OCI-M1 (cell line): ENCODE measurements at regions not wholly inside any gene's neighbourhood (a gene's known extent, or its start where the extent isn't known, plus 50 kb on each side); places are given as distances from the start of the nearest gene placed in this dataset.

Experiments
- DNase-seq: peaks from one replicate; lab custom pipeline; 2025; lab: John Stamatoyannopoulos, UW

DNA sequence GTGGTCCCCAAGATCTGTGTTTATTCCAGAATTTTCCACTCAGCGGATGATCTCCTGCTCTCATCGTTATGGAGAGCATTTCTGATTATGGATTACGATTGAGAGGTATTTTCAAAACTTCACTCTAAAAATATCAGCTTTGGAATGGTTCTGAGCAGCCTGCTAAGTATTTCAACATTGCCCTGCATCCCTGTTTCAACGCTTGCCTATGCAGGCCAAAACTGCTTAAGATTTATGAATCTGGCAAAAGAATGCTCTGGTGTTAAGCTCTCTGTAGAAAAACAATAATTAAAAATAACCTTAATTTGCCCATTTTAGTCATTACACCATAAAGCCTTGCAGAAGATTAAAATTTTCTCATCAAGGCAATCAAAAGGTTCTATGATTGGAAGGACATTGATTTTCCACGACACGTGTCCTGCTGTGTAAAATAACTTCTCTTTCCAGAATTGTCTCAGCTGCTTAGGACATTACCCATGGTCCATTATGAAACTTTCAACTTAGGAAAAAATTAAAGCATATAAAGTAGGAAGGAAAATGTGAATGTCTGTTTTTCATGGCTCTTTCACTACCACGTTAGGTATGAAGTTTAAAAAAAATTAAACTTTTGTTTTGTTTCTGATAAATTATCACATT, 229.9 kb downstream of the ACKR3 start:
- DNase-seq = no peak

DNA sequence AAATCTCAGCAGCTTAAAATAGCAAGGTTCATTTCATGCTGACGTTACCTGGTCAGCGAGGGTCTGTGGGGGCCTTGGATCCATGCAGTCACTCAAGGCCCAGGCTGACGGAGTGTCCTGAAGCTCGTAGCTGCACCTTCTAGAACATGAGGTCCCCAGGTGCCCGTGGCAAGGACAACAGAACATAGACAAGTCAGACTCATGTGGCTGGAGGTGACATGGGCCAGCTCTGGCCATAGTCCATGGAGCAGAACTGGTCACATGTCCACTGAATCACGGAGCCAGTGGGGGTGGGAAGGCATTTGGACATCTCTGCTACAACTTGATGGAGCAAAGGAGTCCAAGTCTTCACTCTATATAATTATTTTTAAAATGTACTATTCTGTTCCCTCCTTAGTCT, 233.2 kb downstream of the ACKR3 start:
- DNase-seq = no peak

DNA sequence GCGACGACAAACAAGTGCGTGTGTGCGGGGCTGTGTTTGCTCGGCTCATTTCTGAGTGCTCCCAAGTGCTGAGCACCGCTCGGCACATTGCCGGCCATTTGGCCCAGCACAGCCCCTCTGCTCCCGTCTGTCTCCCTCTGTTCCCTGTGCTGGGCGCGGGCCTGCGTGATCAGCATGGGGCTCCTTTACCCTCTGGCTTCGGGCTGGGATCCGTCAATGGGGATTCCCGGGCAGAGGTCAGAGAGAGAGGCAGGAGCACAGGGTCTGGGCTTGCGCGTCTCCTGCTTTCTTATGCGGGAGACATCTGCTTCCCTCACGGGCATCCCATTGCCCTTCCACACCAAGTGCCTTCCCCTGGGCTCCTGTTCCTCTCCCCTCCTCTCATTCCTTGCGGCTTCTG, 234.0 kb downstream of the ACKR3 start:
- no peak for DNase-seq

DNA sequence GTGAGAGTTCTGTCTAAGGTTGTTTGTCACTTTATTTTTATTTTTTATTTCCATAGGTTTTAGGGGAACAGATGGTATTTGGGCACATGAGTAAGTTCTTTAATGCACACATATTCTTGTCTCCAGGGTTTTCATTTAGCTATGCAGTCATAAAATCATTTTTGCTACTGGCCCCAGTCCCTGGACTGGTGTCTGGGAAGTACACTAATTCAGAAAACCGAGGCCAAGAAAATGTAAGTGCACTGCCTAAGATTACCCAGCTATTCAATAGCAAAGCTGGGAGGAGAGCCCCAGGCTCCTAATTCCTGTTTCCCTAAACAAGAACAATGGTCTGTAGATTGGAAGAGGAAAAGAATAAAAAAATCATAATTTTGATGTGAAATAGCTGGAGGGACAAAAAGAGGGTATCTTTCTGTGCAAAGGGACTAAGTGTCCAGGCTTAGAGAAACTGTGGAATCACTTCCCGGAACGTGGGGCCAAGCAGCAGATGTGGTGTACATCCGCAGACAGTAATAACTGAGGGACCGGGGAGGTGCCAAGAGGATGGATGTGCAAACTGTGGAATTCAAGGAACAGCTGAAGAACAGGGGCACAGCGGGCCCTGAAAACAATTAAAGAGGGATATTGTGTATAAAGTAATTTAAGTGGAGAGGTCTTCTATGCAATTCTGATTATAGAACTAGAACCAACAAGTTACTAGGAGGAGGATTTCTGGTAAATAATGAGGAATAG, 236.3 kb downstream of the ACKR3 start:
- DNase-seq = no peak

DNA sequence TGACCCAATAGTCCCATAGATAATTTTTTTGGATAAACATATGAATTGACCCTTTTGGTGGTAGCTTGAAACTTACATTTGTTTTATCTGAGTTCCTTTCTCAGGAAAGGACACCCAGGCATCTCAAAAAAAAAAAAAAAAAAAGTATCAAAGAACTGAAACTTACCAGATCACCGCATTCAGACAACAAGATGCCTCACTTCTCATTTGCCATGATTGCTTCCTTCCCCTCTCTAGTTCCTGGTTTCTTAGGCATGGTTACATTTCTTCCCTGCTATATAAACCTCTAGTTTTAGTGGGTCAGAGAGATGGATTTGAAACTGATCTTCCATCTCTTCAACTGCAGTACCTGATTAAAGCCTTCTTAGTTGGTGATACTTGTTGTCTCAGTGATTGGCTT, 240.1 kb downstream of the ACKR3 start:
- no peak for DNase-seq

DNA sequence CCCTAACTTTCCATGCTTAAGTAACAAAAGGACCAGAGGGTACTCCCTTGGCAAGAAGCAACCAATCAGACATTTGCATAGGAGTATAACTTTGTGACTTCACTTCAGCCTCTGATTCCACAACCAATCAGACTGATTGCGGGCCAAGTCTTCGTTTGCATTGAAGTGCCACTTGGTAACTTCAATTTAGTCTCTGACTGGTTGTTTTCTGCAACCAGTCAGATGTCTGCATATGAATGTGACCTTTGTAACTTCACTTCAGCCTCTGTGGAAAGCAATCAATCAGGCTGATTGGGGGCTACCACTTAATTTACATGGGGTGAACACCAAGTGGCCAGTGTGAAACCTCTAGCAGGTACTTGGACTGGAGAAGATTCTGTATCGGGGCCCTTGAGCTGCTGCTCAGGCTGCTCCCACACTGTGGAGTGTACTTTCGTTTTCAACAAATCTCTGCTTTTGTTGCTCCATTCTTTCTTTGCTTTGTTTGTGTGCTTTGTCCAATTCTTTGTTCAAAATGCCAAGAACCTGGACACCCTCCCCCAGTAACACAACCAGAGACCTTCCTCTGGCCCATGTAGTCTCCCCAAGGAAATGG, 241.5 kb downstream of the ACKR3 start:
- no peak for DNase-seq

DNA sequence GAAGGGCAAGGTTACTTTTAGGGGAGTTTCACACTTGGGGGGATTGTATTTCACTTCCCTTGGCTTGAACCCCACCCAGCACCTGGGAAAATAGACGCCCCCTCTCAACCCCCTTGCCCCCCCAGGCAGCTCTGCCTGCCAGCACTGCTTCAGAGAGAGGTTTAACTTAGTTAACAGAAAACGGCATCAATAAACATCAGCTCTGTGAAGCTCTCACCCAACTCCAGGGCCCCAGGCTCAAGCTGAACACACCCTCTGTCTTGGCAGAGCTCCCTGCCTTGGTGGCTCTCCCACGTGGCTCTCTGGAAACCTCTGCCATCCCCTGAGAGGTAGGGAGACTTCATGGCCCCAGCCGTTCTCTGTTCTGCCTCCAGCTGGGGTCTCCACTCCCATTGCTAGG, 244.1 kb downstream of the ACKR3 start:
- no peak for DNase-seq

DNA sequence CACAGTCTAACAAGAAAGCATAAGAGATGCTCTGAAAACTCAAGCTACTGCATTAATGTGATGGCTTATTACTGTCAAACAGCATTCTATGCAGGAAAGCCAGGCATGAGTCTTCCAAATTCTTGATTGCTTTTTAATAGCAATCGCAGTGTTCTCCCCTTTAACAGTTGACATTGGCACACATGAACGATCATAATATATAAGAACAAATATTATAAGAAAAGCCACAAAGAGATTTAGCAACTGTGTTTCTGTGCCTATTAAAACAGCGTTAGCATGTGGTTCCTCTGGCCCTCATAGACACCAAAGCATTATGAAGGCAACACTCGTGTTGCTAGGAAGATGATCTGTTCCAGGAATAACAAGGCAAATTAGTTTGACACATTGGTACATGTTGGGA, 245.0 kb downstream of the ACKR3 start:
- no peak for DNase-seq

DNA sequence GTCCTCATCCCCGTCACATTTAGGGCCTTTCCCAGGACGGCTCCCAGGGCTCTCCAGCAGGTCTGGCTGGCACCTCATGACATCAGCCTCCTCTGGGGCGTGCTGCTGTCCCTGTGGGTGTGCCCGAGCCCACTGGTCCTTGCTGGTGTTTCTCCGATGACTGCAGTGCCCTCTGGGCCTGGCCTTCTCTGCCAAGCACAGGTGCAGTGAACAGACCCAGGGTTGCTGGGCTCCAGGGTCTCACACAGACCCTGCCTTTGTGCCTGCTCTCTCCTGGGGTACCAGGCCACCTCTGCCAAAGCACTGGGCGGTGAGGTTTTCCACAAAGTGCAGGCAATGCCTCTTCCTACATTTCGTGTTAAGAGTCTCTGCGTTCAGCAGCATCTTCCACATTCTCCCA, 246.1 kb downstream of the ACKR3 start:
- no peak for DNase-seq

DNA sequence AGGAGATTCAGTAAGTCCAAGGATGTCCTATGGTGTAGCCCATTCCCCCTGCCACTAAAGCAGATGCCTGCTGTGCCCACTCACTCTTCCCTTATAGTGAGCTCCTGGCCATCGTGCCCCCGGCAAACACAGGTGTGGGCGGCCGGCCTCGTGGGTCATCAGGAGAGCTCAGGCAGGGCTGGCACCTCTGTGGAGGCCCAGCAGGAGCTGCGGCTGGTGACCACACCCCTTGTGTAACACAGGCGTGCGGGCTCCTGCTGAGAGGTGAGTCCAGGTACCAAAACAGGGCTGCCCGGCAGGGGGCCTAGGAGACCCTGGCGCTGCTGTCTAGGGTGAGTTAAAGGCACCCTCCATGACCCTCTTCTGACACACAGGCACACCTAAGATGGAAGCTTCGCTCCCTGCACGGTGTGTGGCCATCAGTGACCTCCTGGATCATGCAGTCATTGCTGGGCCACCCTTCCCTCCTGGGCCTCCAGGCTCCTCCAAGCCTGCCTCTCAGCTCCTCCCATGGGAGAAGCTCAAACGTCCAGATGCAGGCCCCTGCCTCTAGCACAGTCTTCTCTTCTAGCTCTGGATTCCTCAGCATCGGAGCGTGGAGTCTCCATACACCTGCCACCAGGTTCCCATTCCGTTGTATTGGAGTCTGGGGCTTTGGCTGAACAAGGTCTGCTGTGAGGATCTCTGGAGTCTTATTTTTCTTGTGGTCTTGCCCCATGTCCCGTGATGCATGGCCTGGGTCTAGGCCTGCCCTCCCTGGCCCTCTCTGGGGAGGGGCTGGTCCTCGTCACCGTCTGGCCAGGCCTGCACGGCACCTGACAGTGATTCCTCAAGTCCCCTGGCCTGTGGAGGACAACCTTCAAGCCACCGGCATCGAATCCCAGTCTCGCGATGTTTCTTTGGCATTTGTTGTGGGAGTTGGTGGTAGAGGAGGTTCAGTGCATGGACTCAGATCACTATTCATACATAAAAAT, 246.9 kb downstream of the ACKR3 start:
- DNase-seq = no peak

DNA sequence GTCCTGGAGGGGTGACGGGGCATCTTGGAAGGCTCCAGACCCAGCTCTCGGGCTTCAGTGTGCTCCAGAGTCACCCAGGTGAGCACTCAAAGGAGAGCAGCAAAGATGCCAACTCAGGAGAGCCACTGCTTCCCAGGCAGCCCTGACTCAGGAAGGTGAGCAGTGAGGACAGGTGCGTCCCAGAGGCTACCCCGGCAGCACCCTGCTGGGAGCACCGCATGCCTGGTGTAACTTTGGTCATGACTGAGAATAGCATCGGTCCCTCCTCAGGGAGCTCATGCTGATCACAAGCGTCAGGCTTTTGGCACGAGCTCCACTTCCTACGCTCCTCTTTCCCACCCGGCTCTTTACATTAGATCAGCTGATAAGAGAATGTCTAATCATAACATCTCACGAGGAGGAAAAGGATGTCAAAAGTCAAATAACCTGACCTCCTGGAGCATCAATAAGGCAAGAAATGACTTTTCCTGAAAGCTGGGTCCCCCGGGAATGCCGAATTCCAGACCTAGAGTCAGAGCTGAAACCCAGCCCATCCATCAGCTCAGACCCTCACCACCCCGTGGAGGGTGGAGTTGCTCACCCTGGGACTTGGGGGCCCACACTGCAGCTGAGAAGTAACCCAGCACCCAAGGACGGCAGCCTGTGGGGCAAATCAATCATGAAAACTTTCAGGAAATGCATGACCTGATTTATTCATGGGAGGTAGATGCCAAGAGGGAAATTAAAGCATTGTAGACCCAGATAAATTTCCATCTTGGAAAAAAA, 248.8 kb downstream of the ACKR3 start:
- no peak for DNase-seq

DNA sequence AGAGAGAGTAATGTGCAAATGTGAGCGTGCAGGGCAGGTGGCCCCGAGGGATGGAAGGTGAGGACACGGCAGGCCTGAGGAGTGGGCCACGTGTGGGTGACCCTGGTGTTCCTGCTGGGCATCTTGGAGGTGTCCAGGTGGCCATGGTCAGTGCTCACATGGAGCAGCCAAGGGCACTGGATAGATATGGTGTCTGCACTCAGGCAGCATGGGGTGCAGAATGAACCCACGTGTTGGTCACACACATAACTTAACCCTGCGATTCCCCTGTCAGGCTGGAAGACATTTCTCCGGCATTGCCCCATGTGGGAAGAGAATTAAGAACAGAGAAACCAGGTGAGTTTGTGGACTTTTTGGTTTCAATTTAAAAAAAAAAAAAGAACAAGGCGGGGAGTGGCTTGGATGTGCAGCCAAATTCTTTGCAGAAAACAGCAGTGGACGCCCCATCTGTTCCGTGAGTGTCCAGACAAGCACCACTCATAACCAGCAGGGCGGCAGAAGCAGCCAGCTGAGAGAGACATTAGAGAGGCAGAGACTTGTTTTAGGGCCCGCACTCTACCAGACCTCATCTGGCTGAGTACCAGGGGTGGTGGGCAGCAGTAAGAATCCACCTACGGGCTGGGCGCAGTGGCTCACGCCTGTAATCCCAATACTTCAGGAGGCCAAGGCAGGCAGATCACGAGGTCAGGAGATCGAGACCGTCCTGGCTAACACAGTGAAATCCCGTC, 249.8 kb downstream of the ACKR3 start:
- no peak for DNase-seq

DNA sequence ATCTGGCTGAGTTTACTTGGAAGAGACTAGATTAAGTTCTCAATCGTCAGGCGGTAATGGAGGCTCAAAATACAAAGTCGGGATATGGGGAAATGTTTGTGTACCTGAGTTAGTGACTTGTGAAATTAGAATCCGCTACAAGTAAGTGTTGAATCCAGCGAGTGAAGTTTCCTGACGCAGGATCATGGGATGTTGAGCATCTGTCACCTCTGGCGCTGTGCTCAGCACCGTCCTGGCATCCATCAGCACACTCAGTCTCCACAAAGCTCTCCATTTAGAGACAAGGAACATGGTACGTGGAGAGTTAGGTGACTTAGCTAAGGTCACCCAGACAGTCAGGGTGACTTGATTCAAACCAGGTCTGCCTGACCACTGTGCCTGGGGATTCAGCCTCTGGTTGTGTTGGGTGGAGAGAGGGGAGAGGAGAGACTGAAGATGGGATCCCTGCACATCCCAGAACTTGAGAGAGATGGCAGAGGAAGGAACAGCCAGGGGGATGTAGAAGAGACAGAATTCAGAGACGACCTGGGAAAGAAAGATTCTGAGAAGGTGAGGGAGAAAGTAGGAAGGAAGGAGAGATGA, 251.2 kb downstream of the ACKR3 start:
- DNase-seq = no peak

DNA sequence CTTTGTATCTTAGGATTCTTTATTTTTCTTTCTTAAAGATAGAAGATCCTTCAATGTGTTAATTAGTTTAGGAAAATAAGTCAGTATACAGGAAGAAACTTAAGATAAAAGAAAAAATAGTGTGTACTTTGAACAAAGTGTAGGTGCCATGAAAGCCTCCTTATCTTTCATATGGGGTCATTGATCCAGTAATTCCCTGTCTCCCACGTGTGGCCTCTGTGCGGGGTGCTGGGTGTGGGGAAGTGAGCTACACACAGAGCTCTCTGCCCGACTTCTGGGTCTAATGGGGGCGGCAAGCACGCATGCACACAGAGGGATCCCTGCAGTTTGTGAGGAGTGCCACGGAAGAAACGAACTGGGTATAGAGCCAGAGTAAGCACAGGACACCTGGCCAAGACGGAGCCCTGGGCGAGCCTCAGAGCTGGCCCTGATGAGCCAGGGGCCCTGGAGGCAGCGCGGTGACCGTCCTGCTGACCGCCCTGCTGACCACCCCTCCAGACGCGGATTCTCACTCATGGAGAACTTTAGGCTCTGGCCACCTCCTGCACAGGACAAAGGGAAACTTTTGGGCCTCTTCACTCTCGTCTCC, 253.5 kb downstream of the ACKR3 start:
- no peak for DNase-seq

DNA sequence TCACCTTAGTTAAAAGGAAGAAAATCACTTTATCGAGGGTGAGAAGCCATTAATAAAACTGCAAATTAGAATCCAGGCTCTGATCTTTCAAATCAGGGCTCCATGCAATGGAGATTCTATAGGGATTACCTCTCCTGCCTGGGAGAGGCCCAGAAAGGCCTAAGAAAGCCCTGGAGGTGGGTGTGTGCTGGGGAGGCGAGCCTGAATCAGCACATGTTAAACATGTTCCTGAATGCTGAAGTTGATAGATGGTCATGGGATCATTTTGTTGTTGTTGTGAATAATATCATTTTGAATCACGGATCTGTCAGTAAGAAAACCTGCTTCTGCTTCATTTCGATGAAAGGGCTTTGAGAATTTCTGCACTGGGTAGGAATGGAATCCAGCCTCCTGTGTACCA, 254.3 kb downstream of the ACKR3 start:
- DNase-seq = no peak

DNA sequence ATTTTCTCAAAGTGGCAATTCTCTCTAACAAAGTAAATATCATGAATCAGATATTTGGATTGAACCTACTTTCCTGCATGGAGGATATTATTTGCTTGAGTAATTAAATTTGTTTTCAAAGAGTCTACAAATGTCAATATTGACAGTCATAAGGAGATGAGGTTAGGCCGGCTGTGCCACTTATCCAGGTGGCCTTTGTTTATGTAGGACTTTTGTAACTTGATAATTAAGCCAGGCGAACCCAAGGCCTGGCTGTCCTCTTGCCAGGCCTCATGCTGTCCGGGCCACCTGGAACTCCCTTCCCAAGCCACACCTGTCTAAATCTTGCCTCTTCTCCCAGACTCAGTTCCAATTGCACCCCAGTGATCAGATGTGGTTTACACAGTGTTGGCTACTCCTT, 255.2 kb downstream of the ACKR3 start:
- no peak for DNase-seq

DNA sequence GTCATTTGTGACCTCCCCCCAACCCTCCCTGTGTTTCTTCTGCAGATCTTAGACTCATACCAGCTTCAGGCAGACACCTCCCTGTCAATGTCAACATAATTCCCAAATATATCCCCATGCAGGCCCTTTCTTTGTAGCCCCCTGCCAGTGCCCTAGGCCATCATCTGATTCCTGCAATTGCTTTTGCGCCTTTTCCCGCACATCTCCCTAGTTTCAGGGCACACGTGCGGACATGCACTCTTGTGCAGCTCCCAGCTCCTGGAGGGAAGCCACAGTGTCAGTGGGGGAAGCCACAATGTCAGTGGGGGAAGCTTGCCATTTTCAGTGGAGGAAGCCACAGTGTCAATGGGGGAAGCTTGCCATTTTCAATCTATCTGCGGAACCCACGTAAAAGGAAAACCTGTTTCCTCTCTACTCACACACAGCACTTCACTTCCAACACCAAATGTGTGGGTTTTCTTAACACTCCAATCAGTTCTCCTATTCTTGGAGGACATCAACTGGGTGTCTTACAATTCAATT, 256.4 kb downstream of the ACKR3 start:
- no peak for DNase-seq

DNA sequence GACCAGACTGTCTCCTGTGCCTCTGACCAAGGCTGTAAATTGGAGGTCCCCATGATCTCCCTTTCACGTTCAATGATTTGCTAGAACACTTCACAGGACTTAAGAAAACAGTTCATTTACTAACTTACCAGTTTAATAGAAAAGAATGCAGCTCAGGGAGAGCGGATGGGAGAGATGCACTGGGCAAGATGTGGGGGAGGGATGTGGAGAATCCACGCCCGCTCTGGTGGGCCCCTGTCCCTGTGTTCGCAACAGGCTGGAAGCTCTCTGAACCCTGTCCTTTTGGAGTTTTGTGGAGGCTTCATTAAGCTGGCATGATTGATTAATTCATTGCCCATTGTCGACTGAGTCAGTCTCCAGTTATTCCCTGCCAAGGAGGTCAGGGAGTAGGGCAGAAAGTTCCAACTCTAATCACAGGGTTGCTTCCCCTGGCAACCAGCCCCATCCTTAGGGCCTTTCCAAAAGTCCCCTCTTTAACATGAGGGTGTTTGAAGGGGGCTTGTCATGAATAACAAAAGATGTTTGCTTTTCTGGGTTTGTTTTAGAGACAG, 257.1 kb downstream of the ACKR3 start:
- DNase-seq = no peak

DNA sequence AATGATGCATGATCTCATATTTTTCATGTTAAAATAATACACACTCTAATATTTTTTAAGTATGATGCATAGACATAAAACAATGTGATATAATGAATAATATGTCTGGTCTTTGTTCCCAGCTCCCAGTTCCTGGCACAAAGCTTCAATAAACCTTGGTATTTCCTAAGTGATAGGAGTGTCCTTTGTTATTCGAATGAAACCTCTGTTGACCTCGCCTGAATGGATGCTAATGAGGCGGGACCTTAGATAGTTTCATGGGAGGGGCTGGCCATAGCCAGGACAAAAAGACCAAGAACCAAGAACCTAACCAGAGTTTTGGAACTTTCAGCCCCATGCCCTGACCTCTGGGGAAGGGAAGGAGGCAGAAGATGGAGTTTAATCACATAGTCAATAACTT, 257.7 kb upstream of the COPS8 start:
- no peak for DNase-seq

DNA sequence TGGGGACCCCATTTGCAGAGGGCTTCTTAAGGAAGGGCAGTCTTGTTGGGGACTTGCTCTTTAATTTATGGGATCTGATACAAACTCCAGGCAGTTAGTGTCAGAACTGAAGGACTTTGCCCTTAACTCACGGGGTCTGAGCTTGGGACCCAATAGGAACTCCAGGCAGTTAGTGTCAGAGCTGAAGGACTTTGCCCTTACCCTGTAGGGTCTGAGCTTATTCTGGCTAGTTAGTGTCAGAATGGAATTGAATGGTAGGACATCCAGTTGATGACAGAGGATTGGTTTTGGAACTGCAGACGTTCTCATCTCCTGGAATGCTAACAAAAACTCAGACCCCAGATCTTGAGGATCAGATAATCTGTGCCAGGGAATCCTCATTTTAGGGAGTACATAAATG, 256.9 kb upstream of the COPS8 start:
- no peak for DNase-seq
